Stimulated activated CD8-positive, alpha-beta memory T cell treated with anti-CD3 and anti-CD28 coated beads, Interleukin-15, amount 100 ng/mL, for 24 hours (primary cell): ENCODE measurements at regions not wholly inside any gene's neighbourhood (a gene's known extent, or its start where the extent isn't known, plus 50 kb on each side); places are given as distances from the start of the nearest gene placed in this dataset.

Experiments
- DNase-seq: peaks from one replicate; pipeline ENCODE4 v3.0.0-alpha.2; 2020; ENCODE audit warnings: low read depth

DNA sequence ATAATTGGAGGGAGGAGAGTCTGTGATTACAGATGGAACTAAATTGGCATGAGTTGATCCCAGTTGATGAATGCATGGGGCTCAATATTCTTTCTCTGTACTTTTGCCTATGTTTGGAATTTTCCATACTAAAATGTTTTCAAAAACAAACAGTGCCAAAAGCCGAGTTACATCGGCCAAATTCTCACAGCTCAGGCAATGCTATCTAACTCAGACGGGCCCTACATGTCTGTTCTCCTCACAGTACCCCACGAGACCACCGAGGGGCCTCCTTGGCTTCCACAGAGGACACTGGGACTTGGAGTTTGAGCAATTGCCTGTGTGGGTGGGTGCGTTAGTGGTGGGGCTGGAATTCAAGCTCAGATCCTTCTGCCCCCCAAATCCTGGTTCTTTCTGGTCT, 413.2 kb downstream of the CDH26 start:
- no peak for DNase-seq

DNA sequence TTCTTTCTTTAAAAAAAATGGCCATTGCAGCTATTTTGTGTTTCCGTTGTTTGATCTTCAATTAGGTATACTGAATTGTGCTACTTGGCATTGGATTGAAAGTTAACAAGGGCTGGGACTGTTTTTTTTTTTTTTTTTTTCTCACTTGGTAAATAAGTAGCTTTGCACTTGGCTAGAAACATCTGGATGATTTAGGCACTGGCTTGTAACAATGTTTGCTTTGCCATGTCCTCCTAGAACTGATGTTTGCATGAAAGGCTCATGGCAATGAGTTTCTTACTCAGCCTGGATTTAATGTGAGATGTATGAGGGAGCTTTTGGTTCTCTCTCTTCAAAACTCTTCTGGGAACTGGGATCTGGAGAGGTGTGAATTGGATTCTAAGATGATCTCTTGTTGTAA, 414.1 kb downstream of the CDH26 start:
- no peak for DNase-seq

- no peak for DNase-seq
These were observed 414.6 kb downstream of the CDH26 start for GRCh38 chr20:60372822-60373221.

- DNase-seq, result no peak
These were observed 420.4 kb downstream of the CDH26 start for GRCh38 chr20:60378620-60379019.

DNA sequence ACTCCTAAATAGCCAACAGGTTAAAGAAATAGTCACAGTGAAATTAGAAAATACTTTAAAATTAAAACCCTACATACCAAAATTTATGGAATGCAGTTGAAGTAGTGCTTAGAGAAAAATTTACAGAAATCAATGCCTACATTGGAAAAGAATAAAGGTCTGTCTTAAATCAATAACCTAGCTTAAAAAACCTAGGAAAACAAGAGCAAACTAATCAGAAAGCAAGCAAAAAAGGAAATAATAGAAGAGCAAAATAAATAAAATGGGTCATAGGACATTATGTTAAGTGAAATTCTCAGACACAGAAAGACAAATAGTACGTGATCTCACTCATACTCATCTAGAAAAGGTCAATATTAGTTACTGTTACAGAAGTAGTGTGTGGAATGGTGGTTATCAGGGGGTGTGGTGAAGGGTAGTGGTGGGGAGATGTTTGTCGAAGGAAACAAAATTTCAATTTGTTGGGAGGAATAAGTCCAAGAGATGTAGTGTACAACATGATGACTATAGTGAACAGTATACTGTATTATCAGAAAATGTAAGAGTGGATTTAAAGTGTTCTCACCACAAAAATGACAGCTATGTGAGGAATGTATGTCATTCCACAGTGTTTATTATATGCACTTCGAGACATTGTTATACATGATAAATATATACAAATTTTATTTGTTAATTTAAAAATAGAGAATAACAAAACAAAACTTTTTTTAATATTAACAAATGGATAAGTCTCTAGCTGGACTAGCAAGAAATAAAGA, 423.6 kb downstream of the CDH26 start:
- no peak for DNase-seq

- DNase-seq, result no peak
These were observed 431.2 kb downstream of the CDH26 start for GRCh38 chr20:60389441-60389840.

DNA sequence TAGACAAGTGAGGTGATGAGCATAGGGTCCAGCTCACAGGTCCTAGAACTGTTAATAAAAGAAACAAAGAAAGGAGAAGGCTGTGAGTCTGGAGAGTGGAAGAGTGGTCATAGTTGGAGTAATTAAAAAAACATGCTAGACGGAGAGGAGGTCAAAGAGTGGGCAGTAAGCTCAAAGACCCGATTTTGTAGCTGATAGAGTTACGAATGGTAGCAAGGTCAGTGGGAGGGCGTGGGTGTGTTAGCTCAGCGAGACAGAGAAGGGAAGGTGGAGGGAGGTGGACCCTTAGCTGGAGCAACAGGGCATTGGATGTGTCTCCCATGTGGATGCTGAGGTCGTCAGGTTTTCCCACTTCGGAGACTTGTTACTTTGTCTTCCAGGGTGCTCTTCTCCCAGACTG, 431.7 kb downstream of the CDH26 start:
- DNase-seq, result no peak

- DNase-seq, result no peak
These were observed 437.8 kb downstream of the CDH26 start for GRCh38 chr20:60395991-60396390.

- no peak for DNase-seq
These were observed 442.3 kb downstream of the CDH26 start for GRCh38 chr20:60400567-60400966.

DNA sequence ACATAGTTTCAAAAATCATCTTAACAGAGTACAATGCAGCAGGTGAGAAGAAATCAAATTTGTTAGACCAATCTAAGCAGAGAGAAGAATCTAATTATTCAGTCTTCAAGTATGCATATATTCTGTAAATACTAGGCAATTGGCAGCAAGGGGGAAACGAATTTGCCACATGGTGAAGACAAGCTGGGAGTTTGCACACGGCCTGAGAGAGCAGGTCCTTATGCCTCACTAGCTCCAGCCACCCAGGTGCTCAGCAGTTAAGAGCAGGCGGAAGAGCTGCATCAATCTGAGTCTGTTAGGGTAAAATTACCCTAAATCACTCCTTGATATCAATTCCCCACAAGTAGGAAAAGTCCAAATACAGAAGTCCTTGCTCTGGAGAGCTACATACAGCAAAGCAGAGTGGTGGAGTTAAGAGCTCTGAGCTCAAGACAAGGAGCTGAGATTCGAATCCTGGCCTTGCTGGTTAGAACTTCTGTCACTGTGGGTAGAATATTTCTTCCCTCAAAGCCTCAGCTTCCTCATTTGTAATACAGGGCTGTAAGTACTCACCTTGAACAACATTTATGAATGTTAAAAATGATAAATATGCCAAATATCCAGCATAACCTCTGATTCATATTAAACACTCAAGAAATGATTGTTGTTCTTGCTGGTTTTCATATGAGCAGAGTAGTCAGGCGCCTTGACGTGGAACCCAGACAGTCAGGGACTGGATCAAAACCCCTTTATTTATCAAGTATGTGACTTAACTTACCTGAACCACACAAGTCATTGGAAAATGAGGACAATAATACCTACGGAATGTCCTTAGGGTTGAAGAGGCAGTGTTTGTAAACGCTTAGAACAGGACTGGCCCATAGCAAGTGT, 444.2 kb downstream of the CDH26 start:
- DNase-seq, result no peak

DNA sequence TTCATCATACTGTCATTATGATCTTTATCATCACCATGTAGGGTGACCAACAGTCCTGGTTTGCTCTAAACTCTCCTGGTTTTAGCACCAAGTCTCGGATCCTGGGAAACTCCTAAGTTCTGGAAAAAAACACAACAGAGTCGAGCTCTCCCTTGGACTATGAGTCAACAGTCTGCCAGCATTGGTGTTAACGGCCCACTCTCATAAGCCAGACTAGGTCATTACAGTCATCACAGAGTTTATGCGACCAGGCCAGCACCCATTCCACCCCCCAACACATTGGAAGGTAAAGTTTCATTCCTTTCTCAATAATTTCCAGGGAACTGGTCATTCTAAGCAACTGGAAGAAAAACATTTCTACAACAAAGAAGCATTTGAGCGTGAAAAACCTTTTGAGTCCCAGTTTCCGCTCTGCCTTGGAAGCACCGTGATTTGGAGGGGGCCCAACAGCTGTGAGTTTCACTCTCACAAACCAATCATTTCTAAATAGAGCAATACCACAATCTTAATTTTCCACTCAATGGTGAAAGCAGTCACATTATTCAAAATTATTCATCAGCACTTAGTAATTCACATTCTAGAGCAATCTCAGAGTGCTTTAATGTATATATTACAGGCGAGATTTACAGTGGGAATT, 445.0 kb downstream of the CDH26 start:
- DNase-seq, result no peak

- no peak for DNase-seq
These were observed 449.0 kb downstream of the CDH26 start for GRCh38 chr20:60407011-60407771.

DNA sequence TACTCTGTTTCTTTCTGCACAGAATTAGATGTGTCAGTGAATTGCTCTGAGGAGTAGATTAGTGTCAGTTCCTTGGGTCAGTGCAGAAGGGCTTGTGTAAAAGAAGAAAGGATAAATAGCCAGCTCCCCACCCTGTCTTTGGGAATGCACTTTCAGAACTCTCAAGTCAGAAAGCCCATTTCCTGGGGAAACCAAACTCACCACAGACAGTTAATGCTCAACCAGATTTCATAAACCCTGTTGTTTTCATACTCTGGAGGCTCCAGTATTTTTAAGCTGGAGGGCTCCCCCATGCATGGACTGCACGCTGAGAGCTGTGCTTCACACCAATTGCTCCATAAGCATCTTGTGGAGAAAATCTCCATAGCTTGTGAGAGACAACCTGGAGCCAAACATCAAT, 449.7 kb downstream of the CDH26 start:
- no peak for DNase-seq

- DNase-seq, result no peak
These were observed 450.2 kb downstream of the CDH26 start for GRCh38 chr20:60408435-60408834.

DNA sequence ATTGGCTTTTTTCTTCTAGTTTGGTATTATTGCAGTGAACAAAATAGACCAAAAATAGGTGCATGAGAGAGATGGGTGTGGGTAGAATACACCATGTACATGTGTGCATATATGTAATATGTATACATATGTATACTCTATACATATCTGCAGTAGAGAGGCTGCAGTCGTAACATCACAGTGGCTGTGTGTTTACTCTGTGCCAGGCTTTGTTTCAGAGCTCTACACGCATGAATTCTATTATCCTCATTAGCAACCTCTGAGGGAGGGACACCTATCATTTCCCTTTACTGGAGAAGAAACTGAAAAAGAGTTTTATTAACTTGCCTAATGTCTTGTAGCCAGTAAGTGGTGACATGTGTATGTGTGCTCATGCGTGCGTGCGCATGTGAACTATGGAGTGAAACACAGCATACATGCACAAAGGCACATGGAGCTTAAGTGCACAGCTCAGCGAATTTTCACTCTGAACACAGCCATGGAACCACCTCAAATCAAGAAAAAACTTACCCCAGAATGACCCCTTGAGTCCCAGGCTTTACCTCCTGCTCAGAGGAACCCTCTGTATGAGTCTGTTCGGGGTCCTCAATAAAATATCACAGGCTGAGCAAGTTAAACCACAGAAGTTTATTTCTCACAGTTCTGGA, 452.5 kb downstream of the CDH26 start:
- DNase-seq, result no peak

DNA sequence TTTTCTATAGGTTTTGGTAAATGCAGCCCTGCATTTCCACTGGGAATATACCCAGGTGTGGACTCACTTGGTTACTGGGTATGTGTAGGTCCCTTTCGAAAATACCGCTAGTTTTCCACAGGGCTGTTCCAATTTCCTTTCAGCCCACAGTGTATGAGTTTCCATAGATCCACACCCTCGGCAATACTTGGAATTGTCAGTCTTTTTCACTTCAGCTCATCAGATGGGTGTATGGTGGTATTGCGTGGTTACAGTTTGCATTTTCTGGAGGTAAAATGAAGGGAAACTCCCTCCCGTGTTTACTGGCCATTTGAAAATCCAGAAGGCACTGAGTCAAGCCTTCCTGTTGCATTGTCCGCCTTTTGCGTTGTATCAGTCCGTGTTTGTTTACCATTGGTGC, 453.6 kb downstream of the CDH26 start:
- DNase-seq, result no peak

GRCh38 chr20:60420676-60421229, 462.5 kb downstream of the CDH26 start:
- DNase-seq, result no peak

DNA sequence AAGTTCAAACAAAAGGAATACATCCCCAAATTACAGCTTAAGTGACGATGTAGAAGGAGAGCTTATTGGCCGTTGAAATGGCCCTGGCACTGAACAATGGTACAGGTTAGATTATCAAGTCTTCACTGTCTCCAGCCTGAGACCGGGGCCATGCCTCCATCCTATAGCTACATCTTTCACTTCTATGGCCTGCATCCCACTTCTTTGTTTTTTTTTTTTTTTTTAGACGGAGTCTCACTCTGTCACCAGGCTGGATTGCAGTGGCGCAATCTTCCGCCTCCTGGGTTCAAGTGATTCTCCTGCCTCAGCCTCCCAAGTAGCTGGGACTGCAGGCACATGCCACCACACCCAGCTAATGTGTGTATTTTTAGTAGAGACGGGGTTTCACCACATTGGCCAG, 464.6 kb downstream of the CDH26 start:
- no peak for DNase-seq

- no peak for DNase-seq
These were observed 466.2 kb downstream of the CDH26 start for GRCh38 chr20:60424267-60424902.

GRCh38 chr20:60427516-60427915, 469.3 kb downstream of the CDH26 start:
- DNase-seq, result no peak

DNA sequence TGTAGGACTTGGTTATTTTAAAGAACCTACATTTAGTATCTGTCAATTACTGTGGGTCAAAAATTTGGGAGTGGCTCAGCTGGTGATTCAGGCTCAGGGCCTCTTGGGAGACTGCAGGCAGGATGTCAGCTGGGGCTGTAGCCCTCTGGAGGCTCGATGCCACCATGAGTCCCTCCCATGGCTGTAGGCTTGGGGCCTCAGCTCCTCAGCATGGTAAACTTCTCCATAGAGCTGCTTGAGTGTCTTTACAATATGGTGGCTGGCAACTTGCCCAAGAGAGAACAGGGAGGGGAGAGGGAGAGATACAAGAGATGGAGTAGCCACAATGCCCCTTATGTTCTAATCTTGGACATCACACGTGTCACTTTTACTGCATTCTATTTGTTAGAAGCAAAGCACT, 470.4 kb downstream of the CDH26 start:
- no peak for DNase-seq
